H54 (cell line): ENCODE measurements at regions not wholly inside any gene's neighbourhood (a gene's known extent, or its start where the extent isn't known, plus 50 kb on each side); places are given as distances from the start of the nearest gene placed in this dataset.
A peak's percentile ranks its signal among the peaks of the same experiment; 100 is the strongest.
"Not testable (repeated sequence)": the region's sequence is repeated elsewhere in the genome, so short reads cannot be mapped to it uniquely, and the experiment has no call there.

ENCODE experiments used
- DNase-seq: peaks from one replicate; pipeline ENCODE4 v3.0.0; 2011; ENCODE audit warnings: low spot score, mixed read lengths; ENCODE audit not compliant: insufficient read length
- FAIRE-seq: peaks from 3 replicates; lab custom pipeline; 2011; peaks lifted over from hg19 to GRCh38; lab: Jason Lieb, UNC
- POLR2A ChIP-seq: IDR thresholded peaks from 2 replicates; pipeline ENCODE4 v1.6.1; 2011; ENCODE audit warnings: low read depth, mild to moderate bottlenecking, low read length

GRCh38 chr7:110309941-110310340, 781.0 kb upstream of the LRRN3 start:
- no peak for DNase-seq
- no peak for FAIRE-seq
- TF ChIP-seq POLR2A: no peak

- FAIRE-seq: no peak
- no peak for TF ChIP-seq POLR2A
- no peak for DNase-seq
Measured at GRCh38 chr7:110311556-110311955, 779.4 kb upstream of the LRRN3 start.

- peak; percentile 94 for FAIRE-seq
- TF ChIP-seq POLR2A: no peak
- DNase-seq: peak; percentile 12
Measured at GRCh38 chr7:110317541-110318265, 773.2 kb upstream of the LRRN3 start.

- not testable (repeated sequence) for FAIRE-seq, DNase-seq
Measured at GRCh38 chr7:110320285-110320684, 770.6 kb upstream of the LRRN3 start.

DNA sequence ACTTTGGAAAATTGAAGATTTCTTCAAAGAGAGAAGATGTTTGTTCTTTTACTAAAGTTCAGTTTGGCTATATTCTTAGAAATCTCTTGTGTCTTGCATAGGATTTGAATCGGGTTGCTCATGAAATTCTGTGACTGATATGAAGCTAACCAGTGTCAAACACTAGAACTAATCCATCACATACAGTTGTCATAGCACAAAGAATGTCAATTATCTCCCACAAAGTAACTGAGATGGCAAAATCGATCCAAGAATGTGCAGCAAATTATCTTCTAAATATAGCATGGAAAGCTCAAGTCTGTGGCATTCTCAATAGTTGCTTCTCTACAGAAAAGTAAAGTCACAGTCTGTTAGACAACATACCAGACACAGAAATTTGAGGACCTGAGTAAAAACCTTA, 768.1 kb upstream of the LRRN3 start:
- no peak for TF ChIP-seq POLR2A
- no peak for DNase-seq
- FAIRE-seq: no peak

DNA sequence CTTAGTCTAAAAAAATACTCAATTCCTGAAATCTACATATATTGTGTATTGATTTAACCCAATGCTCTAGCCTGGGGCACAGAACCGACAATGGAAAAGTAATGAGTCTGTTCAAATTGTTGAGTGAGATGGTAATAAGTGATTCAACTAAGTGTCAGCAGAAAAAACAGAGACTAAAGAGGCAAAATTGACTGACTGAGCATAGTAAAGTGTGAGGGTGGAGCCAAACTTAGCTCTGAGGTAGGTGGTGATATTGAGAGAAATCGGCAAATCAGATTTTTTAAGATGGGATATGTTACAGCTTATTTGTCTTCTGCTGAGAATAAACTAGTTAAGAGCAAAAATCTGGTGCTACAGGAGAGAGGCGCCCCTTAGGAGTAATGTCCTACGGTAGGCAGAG, 764.0 kb upstream of the LRRN3 start:
- FAIRE-seq: no peak
- TF ChIP-seq POLR2A: no peak
- no peak for DNase-seq

DNA sequence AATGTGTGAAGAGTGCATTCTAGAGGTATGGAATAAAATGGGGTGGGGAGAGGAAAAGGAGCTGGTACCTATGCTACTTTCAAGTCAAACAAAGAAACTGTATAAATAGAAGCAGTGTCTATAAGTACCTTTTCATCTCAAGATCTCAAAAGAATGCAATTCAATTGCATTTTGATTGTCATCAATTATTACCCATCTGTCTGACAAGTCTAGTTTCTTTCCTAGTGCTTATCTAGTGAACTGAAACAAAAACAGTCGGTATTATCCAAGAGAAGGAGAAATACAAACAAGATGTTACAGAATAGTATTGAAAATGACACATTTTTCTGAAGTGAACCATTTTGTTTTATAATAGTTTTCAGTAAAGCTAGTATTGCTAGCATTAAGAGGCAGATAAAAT, 754.5 kb upstream of the LRRN3 start:
- no peak for FAIRE-seq
- DNase-seq: no peak
- no peak for TF ChIP-seq POLR2A

GRCh38 chr7:110337646-110338045, 753.3 kb upstream of the LRRN3 start:
- no peak for FAIRE-seq
- no peak for DNase-seq
- no peak for TF ChIP-seq POLR2A

DNA sequence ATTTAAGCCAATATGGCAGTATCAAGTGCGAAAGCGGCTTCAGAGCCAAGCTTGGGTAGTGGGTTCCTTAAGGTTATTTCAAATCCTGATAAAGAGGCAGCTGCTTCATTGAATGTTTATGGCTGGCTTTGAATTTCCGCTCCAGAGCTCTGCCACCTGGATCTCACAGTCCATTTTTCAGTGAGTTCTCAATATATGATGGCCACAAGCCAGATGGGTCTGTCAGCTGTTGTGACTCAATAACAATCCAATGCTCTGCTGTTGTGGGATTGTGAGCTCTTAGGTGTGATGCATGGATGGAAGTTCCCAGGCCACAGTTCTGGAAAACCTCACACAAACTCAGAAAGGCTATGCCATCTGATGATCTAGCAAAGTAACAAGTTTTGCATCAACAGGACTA, 743.8 kb upstream of the LRRN3 start:
- TF ChIP-seq POLR2A: no peak
- DNase-seq: no peak
- peak; percentile 52 for FAIRE-seq

GRCh38 chr7:110356438-110356837, 734.5 kb upstream of the LRRN3 start:
- no peak for FAIRE-seq
- no peak for TF ChIP-seq POLR2A
- no peak for DNase-seq

DNA sequence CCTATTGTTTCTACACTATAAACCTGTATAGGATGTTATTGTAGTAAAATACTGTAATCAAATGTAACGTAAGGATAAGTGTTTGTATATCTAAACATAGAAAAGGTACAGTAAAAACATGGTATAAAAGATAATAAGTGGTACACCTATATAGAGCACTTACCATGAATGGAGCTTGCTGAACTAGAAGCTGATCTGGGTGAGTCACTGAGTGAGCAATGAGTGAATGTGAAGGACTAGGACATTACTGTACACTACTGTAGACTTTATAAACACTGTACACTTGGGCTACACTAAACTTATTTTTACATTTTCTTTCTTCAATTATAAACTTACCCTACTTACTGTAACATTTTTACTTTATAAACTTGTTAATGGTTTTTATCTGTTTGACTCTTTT, 732.9 kb upstream of the LRRN3 start:
- peak; percentile 82 for FAIRE-seq
- DNase-seq: no peak
- TF ChIP-seq POLR2A: no peak

- no peak for FAIRE-seq
- no peak for TF ChIP-seq POLR2A
- no peak for DNase-seq
Measured at GRCh38 chr7:110371709-110372108, 719.2 kb upstream of the LRRN3 start.

DNA sequence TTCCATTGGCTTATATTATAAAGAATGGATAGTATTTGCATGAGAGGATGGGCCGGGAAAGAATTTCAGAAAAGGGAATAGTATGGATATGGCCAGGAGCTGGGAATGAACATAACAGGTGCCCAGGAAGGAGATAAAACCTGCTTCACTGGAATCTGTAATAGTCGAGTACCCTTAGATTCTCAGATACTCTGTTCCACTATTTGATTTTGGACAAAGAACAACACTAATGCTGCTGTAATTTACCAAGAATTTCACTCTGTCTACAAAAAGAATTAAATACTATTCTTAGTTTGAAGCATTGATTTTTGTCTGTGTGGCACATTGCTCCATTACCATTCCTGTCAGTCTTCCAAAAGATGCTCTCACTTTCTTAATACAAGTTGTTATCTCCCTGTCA, 718.2 kb upstream of the LRRN3 start:
- DNase-seq (no peak), FAIRE-seq (no peak)
- no peak for TF ChIP-seq POLR2A

DNA sequence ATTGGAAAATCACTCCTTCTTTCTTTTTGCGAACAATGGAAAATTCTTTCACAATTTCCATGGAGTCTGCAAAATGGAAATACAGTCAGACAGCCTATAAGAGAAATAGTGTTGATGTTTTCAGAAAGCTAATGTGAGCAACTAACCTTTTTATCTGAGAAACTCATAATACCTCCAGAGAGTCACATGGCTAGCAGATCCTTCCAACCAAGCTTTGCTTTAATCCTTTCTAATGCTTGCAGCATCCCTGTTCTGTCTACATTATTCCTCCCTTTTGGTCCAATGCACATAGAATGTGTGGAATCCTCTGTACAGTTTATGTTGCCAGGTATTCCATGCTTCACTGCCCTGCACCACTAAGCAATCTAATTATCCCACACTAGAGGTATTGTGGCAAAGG, 717.5 kb upstream of the LRRN3 start:
- DNase-seq: no peak
- no peak for FAIRE-seq
- no peak for TF ChIP-seq POLR2A

DNA sequence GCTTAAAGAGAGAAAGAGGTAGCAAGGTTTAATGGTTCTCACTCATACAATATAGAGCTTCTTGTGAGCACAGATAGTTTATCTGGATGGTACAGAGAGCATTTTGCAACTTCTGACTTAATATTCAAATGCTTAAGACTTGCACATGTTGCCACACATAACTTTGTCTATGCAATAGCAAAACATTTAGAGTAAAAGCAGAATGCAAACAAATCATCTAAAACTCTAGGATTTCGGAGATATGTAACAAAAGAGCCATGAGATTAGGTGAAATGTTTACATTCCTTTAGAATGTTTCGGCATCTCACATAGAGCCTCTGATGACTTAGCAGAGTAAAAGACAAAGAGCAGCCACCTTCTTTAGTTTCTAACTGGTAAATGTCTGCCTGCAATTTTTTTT, 717.1 kb upstream of the LRRN3 start:
- FAIRE-seq: no peak
- DNase-seq: no peak
- TF ChIP-seq POLR2A: no peak

GRCh38 chr7:110375068-110375467, 715.9 kb upstream of the LRRN3 start:
- no peak for DNase-seq
- FAIRE-seq: no peak
- no peak for TF ChIP-seq POLR2A

DNA sequence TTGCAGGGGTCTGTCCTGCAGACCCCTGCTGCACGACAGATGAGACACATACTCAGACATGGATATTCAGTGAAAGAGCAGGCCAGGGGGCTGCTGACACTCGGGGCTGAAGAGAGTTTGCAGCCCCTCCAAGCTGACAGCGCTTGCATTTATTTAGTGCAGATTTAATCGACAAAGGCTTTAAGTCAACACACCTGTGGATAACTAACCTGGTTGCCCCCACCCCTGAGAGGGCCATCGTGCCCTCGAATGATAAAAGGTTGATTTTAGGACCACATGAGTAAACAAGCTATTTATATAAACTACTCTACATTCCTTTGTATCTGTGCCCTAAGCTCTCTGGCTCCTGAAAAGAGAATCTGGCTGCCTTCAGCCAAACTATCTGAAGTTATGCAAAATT, 708.2 kb upstream of the LRRN3 start:
- TF ChIP-seq POLR2A: no peak
- FAIRE-seq (no peak), DNase-seq (no peak)
